MM.1S (cell line): ENCODE measurements at regions not wholly inside any gene's neighbourhood (a gene's known extent, or its start where the extent isn't known, plus 50 kb on each side); places are given as distances from the start of the nearest gene placed in this dataset.

Experiments used
- DNase-seq: peaks from one replicate; pipeline ENCODE4 v3.0.0-alpha.2; 2015
- H2AFZ ChIP-seq: fragments of 300-600 bp; sonication (generic); 2 replicates; pipeline ENCODE4 v1.6.0; 2016; ENCODE audit warnings: antibody characterized with exemption, low read length
- H3F3A ChIP-seq: fragments of 300-600 bp; sonication (generic); 2 replicates; pipeline ENCODE4 v1.6.1; 2016; ENCODE audit warnings: mild to moderate bottlenecking, antibody characterized with exemption, low read length, moderate library complexity, mixed read lengths; ENCODE audit not compliant: insufficient read depth
- H3K27ac ChIP-seq: fragments of 300-600 bp; sonication (generic); 2 replicates; pipeline ENCODE4 v1.5.1; 2016; ENCODE audit warnings: mild to moderate bottlenecking, low read length
- H3K27me3 ChIP-seq: fragments of 300-600 bp; sonication (generic); replicated peaks from 2 replicates; pipeline ENCODE4 v1.6.0; 2016; ENCODE audit warnings: low read length; ENCODE audit not compliant: insufficient read depth
- H3K36me3 ChIP-seq: fragments of 300-600 bp; sonication (generic); replicated peaks from 2 replicates; pipeline ENCODE4 v1.6.1; 2016; ENCODE audit warnings: mild to moderate bottlenecking, low read length, mixed read lengths; ENCODE audit not compliant: insufficient read depth
- H3K4me1 ChIP-seq: fragments of 300-600 bp; sonication (generic); 2 replicates; pipeline ENCODE4 v1.6.1; 2016; ENCODE audit warnings: low read length, mixed read lengths
- H3K4me2 ChIP-seq: fragments of 300-600 bp; sonication (generic); 2 replicates; pipeline ENCODE4 v1.6.0; 2016; ENCODE audit warnings: low read depth, low read length
- H3K4me3 ChIP-seq: fragments of 300-600 bp; sonication (generic); 2 replicates; pipeline ENCODE4 v1.5.1; 2016; ENCODE audit warnings: low read length, mixed read lengths
- H3K79me2 ChIP-seq: fragments of 300-600 bp; sonication (generic); 2 replicates; pipeline ENCODE4 v1.6.1; 2016; ENCODE audit warnings: mixed run types, low read length, mixed read lengths
- H3K9ac ChIP-seq: fragments of 300-600 bp; sonication (generic); 2 replicates; pipeline ENCODE4 v1.6.1; 2016; ENCODE audit warnings: low read length, mixed read lengths
- H3K9me2 ChIP-seq: fragments of 300-600 bp; sonication (generic); replicated peaks from 2 replicates; pipeline ENCODE4 v1.6.1; 2016; ENCODE audit warnings: mild to moderate bottlenecking, low read length, mixed read lengths; ENCODE audit not compliant: insufficient read depth
- H3K9me3 ChIP-seq: fragments of 300-600 bp; sonication (generic); replicated peaks from 2 replicates; pipeline ENCODE4 v1.6.1; 2016; ENCODE audit warnings: mild to moderate bottlenecking, low read length, mixed read lengths; ENCODE audit not compliant: insufficient read depth
- H4K20me1 ChIP-seq: fragments of 300-600 bp; sonication (generic); 2 replicates; pipeline ENCODE4 v1.6.1; 2016; ENCODE audit warnings: mild to moderate bottlenecking, low read length, moderate library complexity, mixed read lengths; ENCODE audit not compliant: insufficient read depth
- CTCF ChIP-seq: fragments of 300-600 bp; sonication (generic); IDR thresholded peaks from 2 replicates; pipeline ENCODE4 v1.5.1; 2016; ENCODE audit warnings: antibody characterized with exemption, low read length, mixed read lengths
- EZH2 ChIP-seq: fragments of 300-600 bp; sonication (generic); optimal IDR thresholded peaks from 2 replicates; pipeline ENCODE3; 2017; ENCODE audit warnings: low read depth, mild to moderate bottlenecking, antibody characterized with exemption, low read length, mixed read lengths
- EZH2phosphoT487 ChIP-seq: fragments of 300-600 bp; sonication (generic); IDR thresholded peaks from 2 replicates; pipeline ENCODE4 v1.6.1; 2018; ENCODE audit warnings: antibody characterized with exemption, low read length

DNA sequence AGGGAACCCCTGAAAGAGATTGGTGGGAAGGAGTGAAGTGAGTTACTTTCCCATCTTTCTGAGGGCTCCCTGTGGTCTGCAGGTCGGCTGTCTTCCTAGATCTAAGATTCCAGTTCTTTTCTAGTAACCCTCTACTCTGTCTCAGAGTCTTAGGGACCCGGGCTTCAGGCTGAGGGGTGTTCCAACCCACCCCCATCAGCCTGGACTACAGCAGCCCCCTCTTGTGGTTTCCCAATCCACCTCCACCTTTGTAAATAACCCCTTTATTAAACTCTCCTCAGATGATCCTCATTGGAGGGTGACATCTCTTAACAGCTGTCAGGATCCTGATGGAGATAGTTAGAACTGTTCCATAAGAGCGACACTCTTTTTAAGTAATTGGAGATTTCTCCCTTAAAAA is 300.4 kb downstream of the LRFN2 start:
- no peaks in the 10 kb centered on the region for H3K4me1 ChIP-seq
- DNase-seq: no peak
- H3F3A ChIP-seq: no peaks in the 10 kb centered on the region
- no peak overlapping the region for H3K9ac ChIP-seq
- no peaks in the 10 kb centered on the region for H3K79me2 ChIP-seq
- H2AFZ ChIP-seq: no peak overlapping the region
- no peak overlapping the region for H3K27ac ChIP-seq
- H3K27me3 ChIP-seq: no peaks in the 10 kb centered on the region
- no peaks in the 10 kb centered on the region for H4K20me1 ChIP-seq
- no peak for TF ChIP-seq EZH2phosphoT487
- TF ChIP-seq CTCF: no peak
- no peak overlapping the region for H3K4me2 ChIP-seq
- H3K36me3 ChIP-seq: no peaks in the 10 kb centered on the region
- H3K9me3 ChIP-seq: no peaks in the 10 kb centered on the region
- H3K4me3 ChIP-seq: no peak overlapping the region
- no peaks in the 10 kb centered on the region for H3K9me2 ChIP-seq

- no peak overlapping the region for H3K4me2 ChIP-seq
- H3K27ac ChIP-seq: no peak overlapping the region
- H4K20me1 ChIP-seq: no peaks in the 10 kb centered on the region
- H3K9me3 ChIP-seq: no peaks in the 10 kb centered on the region
- no peaks in the 10 kb centered on the region for H3K9me2 ChIP-seq
- H2AFZ ChIP-seq: no peak overlapping the region
- TF ChIP-seq EZH2 (no peak), EZH2phosphoT487 (no peak), CTCF (no peak)
- no peak overlapping the region for H3K4me3 ChIP-seq
- no peaks in the 10 kb centered on the region for H3F3A ChIP-seq
- H3K79me2 ChIP-seq: no peaks in the 10 kb centered on the region
- H3K36me3 ChIP-seq: no peaks in the 10 kb centered on the region
- no peak for DNase-seq
- no peaks in the 10 kb centered on the region for H3K4me1 ChIP-seq
- H3K9ac ChIP-seq: no peak overlapping the region
- H3K27me3 ChIP-seq: no peaks in the 10 kb centered on the region
These were observed 301.2 kb downstream of the LRFN2 start for GRCh38 chr6:40285996-40286395.

- Histone ChIP-seq H3K9ac (no peak overlapping the region), H2AFZ (no peak overlapping the region), H3K4me3 (no peak overlapping the region), H3K27me3 (no peaks in the 10 kb centered on the region), H3K9me3 (no peaks in the 10 kb centered on the region), H4K20me1 (no peaks in the 10 kb centered on the region), H3K4me2 (no peak overlapping the region), H3K79me2 (no peaks in the 10 kb centered on the region), H3K27ac (no peak overlapping the region), H3K4me1 (no peaks in the 10 kb centered on the region), H3K36me3 (no peaks in the 10 kb centered on the region), H3F3A (no peaks in the 10 kb centered on the region), H3K9me2 (no peaks in the 10 kb centered on the region)
- TF ChIP-seq EZH2 (no peak), CTCF (no peak), EZH2phosphoT487 (no peak)
- no peak for DNase-seq
These were observed 301.6 kb downstream of the LRFN2 start for GRCh38 chr6:40285535-40285934.

DNA sequence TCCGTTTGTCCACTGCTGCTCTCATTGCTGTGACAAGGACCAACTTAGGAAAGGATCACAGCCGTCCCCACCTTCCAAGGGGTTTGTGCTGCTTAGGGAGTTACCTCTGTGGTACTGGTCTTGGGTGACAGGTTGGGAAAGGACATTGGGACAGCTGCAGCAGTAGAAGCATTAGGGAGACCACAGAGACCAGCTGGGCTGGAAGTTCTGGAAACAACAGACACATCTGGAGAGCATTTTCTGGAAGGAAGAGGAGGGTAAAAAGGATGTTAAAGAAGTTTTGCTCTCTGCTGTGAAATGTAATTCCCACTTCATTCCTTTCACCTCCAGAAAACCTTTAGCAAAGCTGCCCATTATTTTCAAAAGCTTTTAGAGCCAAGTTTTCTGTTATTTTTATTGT is 304.2 kb downstream of the LRFN2 start:
- no peak overlapping the region for H3K9ac ChIP-seq
- no peaks in the 10 kb centered on the region for H3K4me1 ChIP-seq
- no peak overlapping the region for H3K27ac ChIP-seq
- H2AFZ ChIP-seq: no peak overlapping the region
- H3K36me3 ChIP-seq: no peaks in the 10 kb centered on the region
- TF ChIP-seq EZH2phosphoT487 (no peak), CTCF (no peak), EZH2 (no peak)
- no peak overlapping the region for H3K4me3 ChIP-seq
- H3K9me2 ChIP-seq: no peaks in the 10 kb centered on the region
- no peaks in the 10 kb centered on the region for H3K9me3 ChIP-seq
- H3K79me2 ChIP-seq: no peaks in the 10 kb centered on the region
- H3K27me3 ChIP-seq: no peaks in the 10 kb centered on the region
- H3K4me2 ChIP-seq: no peak overlapping the region
- H3F3A ChIP-seq: no peaks in the 10 kb centered on the region
- H4K20me1 ChIP-seq: no peaks in the 10 kb centered on the region
- DNase-seq: no peak
